Gastrocnemius medialis (tissue), 4 donors: ENCODE measurements at regions not wholly inside any gene's neighbourhood (a gene's known extent, or its start where the extent isn't known, plus 50 kb on each side); places are given as distances from the start of the nearest gene placed in this dataset.

Experiments used
- ATAC-seq, 2 donors: fragments of 150-250 bp; one replicate each; pipeline ENCODE4 v1.9.1; 2016
- DNase-seq, 2 donors: peaks; one replicate each; pipeline ENCODE4 v3.0.0-alpha.2; 2019
- H3K27ac ChIP-seq, 4 donors: fragments of 200-600 bp; sonication (generic); 1 replicate in 1 of 4; 2 replicates in 3 of 4; pipeline ENCODE4 v1.5.1; 2016 to 2018; ENCODE audit warnings: mild to moderate bottlenecking in 2 of 4, moderate library complexity in 1 of 4
- H3K27me3 ChIP-seq, 3 donors: fragments of 200-600 bp; sonication (generic) in 2 of 3; 1 replicate in 1 of 3; 2 replicates in 2 of 3; pipeline versions ENCODE4 v1.5.1 to v1.6.0; 2016 to 2019; ENCODE audit warnings: mild to moderate bottlenecking in 1 of 3, moderate library complexity in 1 of 3
- H3K36me3 ChIP-seq, 2 donors: fragments of 200-600 bp; sonication (generic) in 1 of 2; one replicate each; pipeline ENCODE4 v1.5.1; 2017 to 2018
- H3K4me1 ChIP-seq, 2 donors: fragments of 200-600 bp; sonication (generic) in 1 of 2; one replicate each; pipeline ENCODE4 v1.5.1; 2016 to 2017; ENCODE audit warnings: mild to moderate bottlenecking in 2 of 2
- H3K4me3 ChIP-seq, 4 donors: fragments of 200-600 bp; sonication (generic) in 3 of 4; 1 replicate in 1 of 4; 2 replicates in 3 of 4; pipeline ENCODE4 v1.5.1; 2016 to 2019; ENCODE audit warnings: mild to moderate bottlenecking in 2 of 4
- H3K9me3 ChIP-seq, 3 donors: fragments of 200-600 bp; sonication (generic) in 2 of 3; 1 replicate in 1 of 3; 2 replicates in 2 of 3; pipeline ENCODE4 v1.5.1; 2016 to 2019
- CTCF ChIP-seq, 5 experiments: fragments of 450-650 bp in 3 of 5; fragments of 200-600 bp in 2 of 5; sonication (generic) in 2 of 5; IDR thresholded peaks in 4 of 5; conservative IDR thresholded peaks in 1 of 5; 1 replicate in 4 of 5; 2 replicates in 1 of 5; pipeline ENCODE4 v1.5.1; 2016 to 2019; ENCODE audit warnings: antibody characterized with exemption in 5 of 5, mild to moderate bottlenecking in 3 of 5, moderate library complexity in 3 of 5
- POLR2A ChIP-seq, 2 donors: fragments of 450-650 bp; IDR thresholded peaks; one replicate each; pipeline ENCODE4 v1.6.1; 2017; ENCODE audit warnings: antibody characterized with exemption in 2 of 2, mild to moderate bottlenecking in 2 of 2, moderate library complexity in 2 of 2
- in situ Hi-C, 4 donors: fragments of 200-750 bp; cut with MboI; loops; one replicate each; pipeline versions ENCODE4 v1.15.0 to v1.8.0; 2017; ENCODE audit warnings: low sequenced_read_pairs in 4 of 4
- intact Hi-C: fragments of 100-400 bp; cut with DNase I; formaldehyde crosslinking; loops from one replicate; pipeline ENCODE4 v1.15.1; 2023; ENCODE audit warnings: low total_unique reads

GRCh38 chr7:81604808-81605174 lies 165.1 kb downstream of the HGF start:
- intact Hi-C loops (no loop called here), in situ Hi-C loops (no loop called here)
- H3K27me3 ChIP-seq, result no peaks in the 10 kb centered on the region
- no peak for TF ChIP-seq POLR2A (IDR thresholded peaks at IDR 0.05)
- no peak for TF ChIP-seq CTCF (IDR thresholded peaks at IDR 0.05 in 4 of 5, conservative IDR thresholded peaks at IDR 0.05 in 1 of 5)
- DNase-seq, result no peak
- no peaks in the 10 kb centered on the region for H3K4me1 ChIP-seq
- H3K9me3 ChIP-seq, result no peaks in the 10 kb centered on the region
- no peak for ATAC-seq
- no peaks in the 10 kb centered on the region for H3K36me3 ChIP-seq
- H3K27ac ChIP-seq, result no peak overlapping the region
- H3K4me3 ChIP-seq, result no peak overlapping the region

GRCh38 chr7:81604075-81604807 lies 165.6 kb downstream of the HGF start:
- Histone ChIP-seq H3K4me1 (no peaks in the 10 kb centered on the region), H3K27ac (no peak overlapping the region), H3K36me3 (no peaks in the 10 kb centered on the region), H3K4me3 (no peak overlapping the region), H3K27me3 (no peaks in the 10 kb centered on the region), H3K9me3 (no peaks in the 10 kb centered on the region)
- in situ Hi-C loops, result no loop called here
- no peak for DNase-seq
- TF ChIP-seq CTCF (IDR thresholded peaks at IDR 0.05 in 4 of 5, conservative IDR thresholded peaks at IDR 0.05 in 1 of 5) (no peak), POLR2A (IDR thresholded peaks at IDR 0.05) (no peak)
- no peak for ATAC-seq
- intact Hi-C loops, result no loop called here

GRCh38 chr7:81600608-81601007 lies 169.2 kb downstream of the HGF start:
- Histone ChIP-seq H3K4me3 (no peak overlapping the region), H3K36me3 (no peaks in the 10 kb centered on the region), H3K9me3 (no peaks in the 10 kb centered on the region), H3K27me3 (no peaks in the 10 kb centered on the region), H3K4me1 (no peaks in the 10 kb centered on the region), H3K27ac (no peak overlapping the region)
- DNase-seq, result no peak
- in situ Hi-C loops, result no loop called here
- TF ChIP-seq CTCF (IDR thresholded peaks at IDR 0.05 in 4 of 5, conservative IDR thresholded peaks at IDR 0.05 in 1 of 5) (no peak), POLR2A (IDR thresholded peaks at IDR 0.05) (no peak)
- ATAC-seq, result no peak
- intact Hi-C loops, result no loop called here

- no peaks in the 10 kb centered on the region for H3K36me3 ChIP-seq
- no peaks in the 10 kb centered on the region for H3K27me3 ChIP-seq
- no peak overlapping the region for H3K27ac ChIP-seq
- no peaks in the 10 kb centered on the region for H3K9me3 ChIP-seq
- no peak for ATAC-seq
- TF ChIP-seq POLR2A (IDR thresholded peaks at IDR 0.05) (no peak), CTCF (IDR thresholded peaks at IDR 0.05 in 4 of 5, conservative IDR thresholded peaks at IDR 0.05 in 1 of 5) (no peak)
- in situ Hi-C loops (no loop called here), intact Hi-C loops (no loop called here)
- DNase-seq, result no peak
- H3K4me1 ChIP-seq, result no peaks in the 10 kb centered on the region
- H3K4me3 ChIP-seq, result no peak overlapping the region
These were observed 170.9 kb downstream of the HGF start for GRCh38 chr7:81598951-81599350.

GRCh38 chr7:81594767-81595166 lies 175.1 kb downstream of the HGF start:
- TF ChIP-seq POLR2A (IDR thresholded peaks at IDR 0.05) (no peak), CTCF (IDR thresholded peaks at IDR 0.05 in 4 of 5, conservative IDR thresholded peaks at IDR 0.05 in 1 of 5) (no peak)
- no peaks in the 10 kb centered on the region for H3K27me3 ChIP-seq
- in situ Hi-C loops (no loop called here), intact Hi-C loops (no loop called here)
- H3K9me3 ChIP-seq, result no peaks in the 10 kb centered on the region
- H3K36me3 ChIP-seq, result no peaks in the 10 kb centered on the region
- ATAC-seq, result no peak
- H3K27ac ChIP-seq, result no peak overlapping the region
- no peaks in the 10 kb centered on the region for H3K4me1 ChIP-seq
- DNase-seq, result no peak
- no peak overlapping the region for H3K4me3 ChIP-seq
